ENCODE measurements at regions not wholly inside any gene's neighbourhood (a gene's known extent, or its start where the extent isn't known, plus 50 kb on each side); places are given as distances from the start of the nearest gene placed in this dataset.

- ATAC-seq (no peak), DNase-seq (no peak)
- Histone ChIP-seq H3K36me3 (no peaks in the 10 kb centered on the region), H3K4me1 (no peaks in the 10 kb centered on the region), H3K27ac (no peak overlapping the region), H3K9me3 (peaks cover 0 to 3% (median 0%) of the 10 kb centered on the region in 11 donors), H3K4me3 (no peak overlapping the region), H3K27me3 (no peaks in the 10 kb centered on the region)
- 83 to 88% methylated on average over 3 of the region's 3 CpGs for WGBS, 2 donors
- intact Hi-C loops (cut with DNase I) = no loop called here
- TF ChIP-seq CTCF (IDR thresholded peaks at IDR 0.05) = no peak
Measured at GRCh38 chr7:13822678-13823077, 166.8 kb downstream of the ETV1 start.

GRCh38 chr7:13826752-13827151 is 162.7 kb downstream of the ETV1 start:
- Histone ChIP-seq H3K27ac (no peak overlapping the region), H3K27me3 (no peaks in the 10 kb centered on the region), H3K4me3 (no peak overlapping the region), H3K9me3 (no peaks in the 10 kb centered on the region), H3K4me1 (peaks cover 0 to 14% (median 7%) of the 10 kb centered on the region in 9 donors), H3K36me3 (no peaks in the 10 kb centered on the region)
- intact Hi-C loops (cut with DNase I) = no loop called here
- no peak for TF ChIP-seq CTCF (IDR thresholded peaks at IDR 0.05)
- no peak for ATAC-seq
- 80 to 85% methylated on average over 4 of the region's 4 CpGs for WGBS, 2 donors
- DNase-seq = no peak

- Histone ChIP-seq H3K4me3 (no peak overlapping the region), H3K27ac (no peak overlapping the region), H3K27me3 (no peaks in the 10 kb centered on the region), H3K36me3 (no peaks in the 10 kb centered on the region), H3K9me3 (no peaks in the 10 kb centered on the region), H3K4me1 (peaks cover 0 to 14% (median 7%) of the 10 kb centered on the region in 9 donors)
- ATAC-seq (no peak), DNase-seq (no peak)
- TF ChIP-seq CTCF (IDR thresholded peaks at IDR 0.05) = no peak
- intact Hi-C loops (cut with DNase I) = no loop called here
- 67% methylated on average over 5 of the region's 5 CpGs for WGBS, 2 donors
Measured at GRCh38 chr7:13827716-13828115, 161.8 kb downstream of the ETV1 start.

GRCh38 chr7:13829231-13829630 is 160.2 kb downstream of the ETV1 start:
- intact Hi-C loops (cut with DNase I) = no loop called here
- H3K4me3 ChIP-seq = no peak overlapping the region
- no peak for ATAC-seq
- TF ChIP-seq CTCF (IDR thresholded peaks at IDR 0.05) = no peak
- no peak overlapping the region for H3K27ac ChIP-seq
- H3K9me3 ChIP-seq = no peaks in the 10 kb centered on the region
- peaks cover 0 to 19% (median 7%) of the 10 kb centered on the region in 9 donors for H3K4me1 ChIP-seq
- no peaks in the 10 kb centered on the region for H3K27me3 ChIP-seq
- no peaks in the 10 kb centered on the region for H3K36me3 ChIP-seq
- no peak for DNase-seq
- 75 to 78% methylated on average over 2 of the region's 2 CpGs for WGBS, 2 donors

Data from heart right ventricle (tissue), 16 donors.